K562 (cell line): ENCODE measurements at regions not wholly inside any gene's neighbourhood (a gene's known extent, or its start where the extent isn't known, plus 50 kb on each side); places are given as distances from the start of the nearest gene placed in this dataset.

Source experiments
- ATAC-seq: fragments of 200-7000 bp; cut with Tn5 transposase; 3 replicates; pipeline ENCODE4 v1.9.1; 2020; ENCODE audit warnings: moderate library complexity
- BruUV-seq: library from RNA; stranded (reverse); fragments of 400-500 nt; replicated peaks from 2 replicates; lab custom pipeline; 2021; lab: Mats Ljungman, UMichigan
- CTCF ChIA-PET: fragments of 300-600 bp; formaldehyde crosslinking; extraction: SDS; loops from one replicate; lab custom pipeline; 2021; ENCODE audit warnings: low intra/inter-chr PET ratio; lab: Yijun Ruan, JAX
- POLR2A ChIA-PET: fragments of 300-600, 350-650 bp; sonication (Branson Sonifier 250); formaldehyde crosslinking; extraction: SDS; loops from one replicate; lab custom pipeline; 2021; ENCODE audit warnings: antibody characterized with exemption, inconsistent platforms; lab: Yijun Ruan, JAX
- DNase-seq, 4 experiments: peaks; one replicate each; pipeline versions ENCODE4 v3.0.0 to v3.0.0-alpha.2; 2011 to 2018; ENCODE audit warnings: low spot score in 3 of 4, mixed read lengths in 3 of 4; ENCODE audit errors: extremely low read depth in 1 of 4
- FAIRE-seq: peaks from 2 replicates; lab custom pipeline; 2011; peaks lifted over from hg19 to GRCh38; lab: Jason Lieb, UNC
- H2AFZ ChIP-seq: 2 replicates; pipeline ENCODE4 v1.6.0; 2011; ENCODE audit warnings: low read depth, low read length, control low read depth, inconsistent platforms
- H3K27ac ChIP-seq: fragments of 200-600 bp; 3 replicates; pipeline ENCODE4 v1.8.0; 2011; ENCODE audit warnings: low read depth, mild to moderate bottlenecking, control low read depth, inconsistent platforms, low read length, moderate library complexity, mixed read lengths; ENCODE audit errors: extremely low read depth
- H3K27me3 ChIP-seq, 2 experiments: fragments of 300-600 bp in 1 of 2; 2 replicates in 1 of 2; 3 replicates in 1 of 2; pipeline versions ENCODE4 v1.6.0 to v1.8.0; 2011; ENCODE audit warnings: inconsistent platforms in 2 of 2, low read length in 2 of 2, mild to moderate bottlenecking in 1 of 2, mixed read lengths in 1 of 2, moderate library complexity in 1 of 2; ENCODE audit not compliant: control insufficient read depth in 2 of 2, insufficient read depth in 2 of 2
- H3K36me3 ChIP-seq: fragments of 300-600 bp; 3 replicates; pipeline ENCODE4 v1.8.0; 2011; ENCODE audit warnings: mild to moderate bottlenecking, low read length, inconsistent platforms; ENCODE audit not compliant: control insufficient read depth, insufficient read depth
- H3K4me1 ChIP-seq, 2 experiments: fragments of 200-600 bp in 1 of 2; replicated peaks in 1 of 2; 2 replicates in 1 of 2; 3 replicates in 1 of 2; pipeline versions ENCODE4 v1.5.1 to v1.8.0; 2011; ENCODE audit warnings: inconsistent platforms in 2 of 2, low read length in 2 of 2, mild to moderate bottlenecking in 1 of 2, mixed read lengths in 1 of 2, moderate library complexity in 1 of 2; ENCODE audit not compliant: control insufficient read depth in 2 of 2, insufficient read depth in 2 of 2
- H3K4me2 ChIP-seq: 2 replicates; pipeline ENCODE4 v1.6.1; 2011; ENCODE audit warnings: low read length, control low read depth, inconsistent platforms, mixed read lengths; ENCODE audit not compliant: insufficient read depth
- H3K4me3 ChIP-seq: fragments of 200-600 bp; sonication (generic), shearing (Covaris generic); 2 replicates; pipeline ENCODE4 v1.5.1; 2016; ENCODE audit warnings: control low read depth, inconsistent platforms
- H3K79me2 ChIP-seq: fragments of 200-600 bp; 3 replicates; pipeline ENCODE4 v1.8.0; 2011; ENCODE audit warnings: low read length, inconsistent platforms; ENCODE audit not compliant: control insufficient read depth, insufficient read depth
- H3K9ac ChIP-seq, 2 experiments: 2 replicates each; pipeline versions ENCODE4 v1.6.0 to v1.6.1; 2011; ENCODE audit warnings: low read depth in 2 of 2, low read length in 2 of 2, control low read depth in 1 of 2, inconsistent platforms in 1 of 2, mild to moderate bottlenecking in 1 of 2, mixed read lengths in 1 of 2; ENCODE audit not compliant: insufficient read depth in 1 of 2
- H3K9me1 ChIP-seq: one replicate; pipeline ENCODE4 v1.6.0; 2011; ENCODE audit warnings: inconsistent platforms, mild to moderate bottlenecking, low read length, moderate library complexity; ENCODE audit not compliant: control insufficient read depth, insufficient read depth
- H3K9me3 ChIP-seq: replicated peaks from 2 replicates; pipeline ENCODE4 v1.5.1; 2011; ENCODE audit warnings: low read depth, low read length, inconsistent platforms; ENCODE audit not compliant: control insufficient read depth, insufficient read depth
- H4K20me1 ChIP-seq: replicated peaks from 2 replicates; pipeline ENCODE4 v1.6.1; 2011; ENCODE audit warnings: low read length, inconsistent platforms, mixed read lengths; ENCODE audit not compliant: control insufficient read depth, insufficient read depth
- BACH1 ChIP-seq: fragments of 200-800 bp; sonication (Bioruptor generic); IDR thresholded peaks from 2 replicates; pipeline ENCODE4 v1.6.1; 2016; ENCODE audit warnings: missing genetic modification characterization, missing compliant biosample characterization
- BMI1 ChIP-seq: fragments of 150-350 bp; IDR thresholded peaks from 2 replicates; pipeline ENCODE4 v1.6.1; 2014; ENCODE audit warnings: low read length
- CHAMP1 ChIP-seq: fragments of 450-650 bp; IDR thresholded peaks from 2 replicates; pipeline ENCODE4 v1.6.1; 2016; ENCODE audit warnings: mild to moderate bottlenecking
- CHCHD3 ChIP-seq: fragments of 250-450 bp; sonication (Bioruptor Pico); IDR thresholded peaks from 2 replicates; pipeline ENCODE4 v2.1.2; 2022; ENCODE audit warnings: mild to moderate bottlenecking
- E2F5 ChIP-seq: sonication (generic); formaldehyde crosslinking; IDR thresholded peaks from 2 replicates; pipeline ENCODE4 v1.8.0; 2022; ENCODE audit warnings: mild to moderate bottlenecking, missing genetic modification reagents
- ELF4 ChIP-seq: fragments of 450-650 bp; formaldehyde crosslinking; IDR thresholded peaks from 2 replicates; pipeline ENCODE4 v1.4.0; 2022; ENCODE audit warnings: missing genetic modification characterization
- FOXJ3 ChIP-seq: sonication (generic); formaldehyde crosslinking; IDR thresholded peaks from 2 replicates; pipeline ENCODE4 v1.4.0; 2020; ENCODE audit warnings: mild to moderate bottlenecking, missing genetic modification reagents
- GMEB1 ChIP-seq: fragments of 250-450 bp; sonication (Bioruptor Pico); IDR thresholded peaks from 2 replicates; pipeline ENCODE4 v1.4.0; 2020; ENCODE audit warnings: mild to moderate bottlenecking
- HMGXB4 ChIP-seq: sonication (generic); formaldehyde crosslinking; IDR thresholded peaks from 2 replicates; pipeline ENCODE4 v1.8.1; 2023; ENCODE audit warnings: mild to moderate bottlenecking, missing genetic modification reagents
- LEF1 ChIP-seq: fragments of 450-650 bp; IDR thresholded peaks from 2 replicates; pipeline ENCODE4 v1.6.1; 2016; ENCODE audit warnings: mild to moderate bottlenecking
- NCOA1 ChIP-seq: fragments of 450-650 bp; IDR thresholded peaks from 2 replicates; pipeline ENCODE4 v1.6.1; 2016; ENCODE audit warnings: low read depth
- PHB ChIP-seq: fragments of 250-450 bp; sonication (Bioruptor Pico); IDR thresholded peaks from 2 replicates; pipeline ENCODE4 v1.5.0; 2021
- SAFB2 ChIP-seq: fragments of 200-400 bp; formaldehyde crosslinking; IDR thresholded peaks from 2 replicates; pipeline ENCODE4 v1.6.1; 2018; ENCODE audit warnings: borderline replicate concordance, low read length, low read depth, moderate library complexity; ENCODE audit not compliant: severe bottlenecking
- SMARCC2 ChIP-seq: fragments of 450-650 bp; IDR thresholded peaks from 2 replicates; pipeline ENCODE4 v1.6.1; 2017; ENCODE audit warnings: antibody characterized with exemption, moderate library complexity, mild to moderate bottlenecking, low read depth
- TCF15 ChIP-seq: fragments of 250-450 bp; sonication (Bioruptor Pico); IDR thresholded peaks from 2 replicates; pipeline ENCODE4 v1.8.0; 2022; ENCODE audit warnings: moderate library complexity, mild to moderate bottlenecking, inconsistent platforms
- WGBS: fragments of 100-300 bp; shearing (Covaris generic); methylation state at CpG from one replicate; pipeline ENCODE4 v1.1.6; 2016; ENCODE audit warnings: low coverage, mixed read lengths; ENCODE audit not compliant: insufficient coverage; ENCODE audit errors: missing lambda C conversion rate; 5-methylcytosine and 5-hydroxymethylcytosine counted together
- in situ Hi-C: fragments of 300-500 bp; cut with MboI; formaldehyde crosslinking; loops from 4 replicates; pipeline ENCODE4 v1.15.0; 2018; ENCODE audit warnings: inconsistent platforms, mixed read lengths
- intact Hi-C: fragments of 100-400 bp; cut with micrococcal nuclease; formaldehyde crosslinking; loops from 2 replicates; pipeline ENCODE4 v1.14.2; 2022

GRCh38 chr4:77465271-77465670 lies 140.3 kb upstream of the CXCL13 start (continued):
- TF ChIP-seq GMEB1 (CRISPR knock-in tag): no peak
- TF ChIP-seq CHCHD3 (CRISPR knock-in tag): no peak
- TF ChIP-seq, all 486 proteins: peak for 0

GRCh38 chr4:77466430-77466829 lies 139.2 kb upstream of the CXCL13 start:
- Histone ChIP-seq H3K4me3 (no peak overlapping the region), H3K9ac (no peak overlapping the region), H4K20me1 (no peaks in the 10 kb centered on the region), H3K9me1 (no peaks in the 10 kb centered on the region), H3K9me3 (no peaks in the 10 kb centered on the region), H3K4me1 (no peaks in the 10 kb centered on the region), H3K27ac (no peak overlapping the region), H3K36me3 (no peaks in the 10 kb centered on the region), H3K79me2 (no peaks in the 10 kb centered on the region), H3K27me3 (no peaks in the 10 kb centered on the region), H2AFZ (no peak overlapping the region), H3K4me2 (no peak overlapping the region)
- intact Hi-C loops: no loop called here
- in situ Hi-C loops: no loop called here
- POLR2A ChIA-PET: no interaction called here
- FAIRE-seq: no peak
- no peak for DNase-seq
- BruUV-seq: no TSS peak
- ATAC-seq: no peak
- CTCF ChIA-PET: no interaction called here
- no peak for TF ChIP-seq ELF4 (CRISPR knock-in tag)
- no peak for TF ChIP-seq TCF15 (CRISPR knock-in tag)
- no peak for TF ChIP-seq FOXJ3 (CRISPR knock-in tag)
- no peak for TF ChIP-seq BACH1 (tag)
- TF ChIP-seq LEF1: no peak
- TF ChIP-seq HMGXB4 (CRISPR knock-in tag): no peak
- TF ChIP-seq SMARCC2: no peak
- no peak for TF ChIP-seq NCOA1
- no peak for TF ChIP-seq PHB (CRISPR knock-in tag)
- TF ChIP-seq BMI1: no peak
- TF ChIP-seq CHAMP1: no peak
- TF ChIP-seq SAFB2: no peak
- no peak for TF ChIP-seq E2F5
- WGBS: 1% methylated on average over 8 of the region's 8 CpGs
